ENCODE measurements at regions not wholly inside any gene's neighbourhood (a gene's known extent, or its start where the extent isn't known, plus 50 kb on each side); places are given as distances from the start of the nearest gene placed in this dataset.

DNA sequence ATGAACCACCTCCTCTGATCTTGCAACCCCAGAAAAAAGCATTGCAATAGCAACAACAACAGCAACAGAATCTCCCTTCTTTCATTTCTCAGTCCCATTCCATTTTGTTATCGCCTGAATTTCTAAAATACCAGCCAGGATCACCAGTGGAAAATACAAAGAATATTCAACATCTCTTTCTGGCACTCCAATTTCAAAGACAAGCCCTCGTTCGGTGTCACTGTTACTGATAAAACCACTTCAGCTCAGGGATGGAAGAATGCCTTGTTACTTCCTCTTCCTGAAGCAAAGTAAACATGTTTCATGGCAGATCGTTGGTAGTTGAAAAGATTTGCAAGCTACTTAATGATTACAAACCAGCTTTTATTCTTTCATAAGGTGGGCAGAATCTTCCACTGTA lies 94.0 kb upstream of the SPTLC3 start:
- no peaks in the 10 kb centered on the region for H3K27me3 Mint-ChIP-seq (ENCODE audit: low read depth)
- peaks cover 23% of the 10 kb centered on the region for H3K4me1 Mint-ChIP-seq
- TF ChIP-seq, protein P1, sequence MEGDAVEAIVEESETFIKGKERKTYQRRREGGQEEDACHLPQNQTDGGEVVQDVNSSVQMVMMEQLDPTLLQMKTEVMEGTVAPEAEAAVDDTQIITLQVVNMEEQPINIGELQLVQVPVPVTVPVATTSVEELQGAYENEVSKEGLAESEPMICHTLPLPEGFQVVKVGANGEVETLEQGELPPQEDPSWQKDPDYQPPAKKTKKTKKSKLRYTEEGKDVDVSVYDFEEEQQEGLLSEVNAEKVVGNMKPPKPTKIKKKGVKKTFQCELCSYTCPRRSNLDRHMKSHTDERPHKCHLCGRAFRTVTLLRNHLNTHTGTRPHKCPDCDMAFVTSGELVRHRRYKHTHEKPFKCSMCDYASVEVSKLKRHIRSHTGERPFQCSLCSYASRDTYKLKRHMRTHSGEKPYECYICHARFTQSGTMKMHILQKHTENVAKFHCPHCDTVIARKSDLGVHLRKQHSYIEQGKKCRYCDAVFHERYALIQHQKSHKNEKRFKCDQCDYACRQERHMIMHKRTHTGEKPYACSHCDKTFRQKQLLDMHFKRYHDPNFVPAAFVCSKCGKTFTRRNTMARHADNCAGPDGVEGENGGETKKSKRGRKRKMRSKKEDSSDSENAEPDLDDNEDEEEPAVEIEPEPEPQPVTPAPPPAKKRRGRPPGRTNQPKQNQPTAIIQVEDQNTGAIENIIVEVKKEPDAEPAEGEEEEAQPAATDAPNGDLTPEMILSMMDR (conservative IDR thresholded peaks at IDR 0.05), result no peak
- H3K27ac Mint-ChIP-seq (ENCODE audit: unreplicated experiment), result no peak overlapping the region
- H3K36me3 Mint-ChIP-seq (ENCODE audit: low read depth), result peaks cover 2% of the 10 kb centered on the region
- no peak overlapping the region for H3K4me3 Mint-ChIP-seq
- H3K9me3 Mint-ChIP-seq, result peaks cover 5% of the 10 kb centered on the region
- no peak for DNase-seq (ENCODE audit: low read depth, low spot score)

DNA sequence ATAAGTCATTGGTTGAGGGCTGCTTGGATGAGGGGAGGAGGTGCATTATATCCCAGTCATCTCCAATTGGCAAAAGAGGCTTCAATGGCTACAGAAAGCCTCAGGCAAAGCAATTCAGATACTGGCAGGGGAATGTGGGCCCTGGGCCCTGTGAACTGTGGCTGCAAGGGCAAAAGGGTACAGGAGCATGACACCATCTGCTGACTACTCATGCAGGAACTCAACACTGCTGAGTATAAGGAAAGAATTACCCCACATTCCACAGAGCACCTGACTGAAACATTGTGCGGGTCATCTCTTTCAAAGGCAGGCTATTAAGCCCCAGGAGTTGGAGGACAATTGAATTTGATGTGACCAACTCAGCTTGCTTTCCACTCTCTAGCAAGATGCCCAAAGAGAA lies 92.1 kb upstream of the SPTLC3 start:
- no peak overlapping the region for H3K4me3 Mint-ChIP-seq
- peak overlapping the region; percentile 44 for H3K27ac Mint-ChIP-seq (ENCODE audit: unreplicated experiment)
- peaks cover 23% of the 10 kb centered on the region for H3K4me1 Mint-ChIP-seq
- peaks cover 2% of the 10 kb centered on the region for H3K36me3 Mint-ChIP-seq (ENCODE audit: low read depth)
- TF ChIP-seq, protein P1 (conservative IDR thresholded peaks at IDR 0.05), result no peak
- DNase-seq (ENCODE audit: low read depth, low spot score), result no peak
- H3K9me3 Mint-ChIP-seq, result peaks cover 5% of the 10 kb centered on the region
- H3K27me3 Mint-ChIP-seq (ENCODE audit: low read depth), result no peaks in the 10 kb centered on the region

DNA sequence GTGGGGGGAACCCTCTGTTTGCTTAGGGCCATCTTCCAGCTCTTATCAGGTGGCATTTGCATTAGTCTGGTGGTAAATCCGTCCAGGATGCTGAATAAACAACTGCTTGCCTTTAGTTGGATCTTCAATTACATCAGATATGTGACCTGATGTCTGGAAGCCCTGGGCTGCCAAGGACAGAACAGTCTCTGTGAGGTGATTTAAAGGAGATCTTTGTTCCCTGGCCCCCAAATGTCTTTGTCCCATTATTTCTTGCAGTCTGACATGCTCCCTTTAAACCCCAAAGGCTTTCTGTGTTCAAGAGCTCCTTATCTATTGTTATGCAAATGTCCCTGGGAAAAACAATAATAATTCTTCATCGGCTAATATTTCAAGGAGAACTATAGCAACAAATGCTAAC lies 84.6 kb upstream of the SPTLC3 start:
- H3K4me1 Mint-ChIP-seq, result peaks cover 28% of the 10 kb centered on the region
- DNase-seq (ENCODE audit: low read depth, low spot score), result no peak
- TF ChIP-seq, protein P1 (conservative IDR thresholded peaks at IDR 0.05), result no peak
- no peak overlapping the region for H3K4me3 Mint-ChIP-seq
- H3K36me3 Mint-ChIP-seq (ENCODE audit: low read depth), result no peaks in the 10 kb centered on the region
- H3K9me3 Mint-ChIP-seq, result peaks cover 3% of the 10 kb centered on the region
- H3K27ac Mint-ChIP-seq (ENCODE audit: unreplicated experiment), result no peak overlapping the region
- no peaks in the 10 kb centered on the region for H3K27me3 Mint-ChIP-seq (ENCODE audit: low read depth)

DNA sequence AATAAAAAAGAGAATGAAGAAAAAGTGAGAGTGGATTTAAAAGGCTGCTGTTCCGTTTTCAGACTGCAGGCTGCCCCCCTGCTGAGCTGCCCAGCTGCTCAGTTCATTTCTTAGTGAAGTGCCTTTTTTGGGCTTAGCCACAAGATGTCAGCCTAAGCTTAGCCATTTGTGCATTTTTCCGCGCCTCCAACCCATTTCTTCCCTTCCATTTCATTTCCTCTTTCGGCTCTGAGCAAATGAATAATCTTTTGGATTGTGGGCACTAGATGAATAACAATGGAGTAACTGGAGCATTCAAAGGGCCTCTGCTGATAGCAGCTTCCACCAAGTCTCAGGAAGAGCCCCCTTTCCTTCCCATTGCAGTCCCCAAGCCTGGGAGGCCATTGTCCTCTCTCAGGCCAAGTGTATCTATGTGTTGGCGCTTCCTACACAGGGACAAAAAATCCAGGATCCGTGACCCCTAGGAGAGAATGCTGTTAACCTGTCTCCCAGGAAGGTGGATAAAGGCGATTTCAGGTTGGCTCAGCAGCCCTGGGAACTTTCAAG lies 83.5 kb upstream of the SPTLC3 start:
- TF ChIP-seq, protein P1 (conservative IDR thresholded peaks at IDR 0.05), result peak; percentile 98
- peak overlapping the region; percentile 6 for H3K4me3 Mint-ChIP-seq
- peaks cover 28% of the 10 kb centered on the region for H3K4me1 Mint-ChIP-seq
- H3K27ac Mint-ChIP-seq (ENCODE audit: unreplicated experiment), result no peak overlapping the region
- peak; percentile 56 for DNase-seq (ENCODE audit: low read depth, low spot score)
- peaks cover 3% of the 10 kb centered on the region for H3K9me3 Mint-ChIP-seq
- H3K27me3 Mint-ChIP-seq (ENCODE audit: low read depth), result no peaks in the 10 kb centered on the region
- no peaks in the 10 kb centered on the region for H3K36me3 Mint-ChIP-seq (ENCODE audit: low read depth)

DNA sequence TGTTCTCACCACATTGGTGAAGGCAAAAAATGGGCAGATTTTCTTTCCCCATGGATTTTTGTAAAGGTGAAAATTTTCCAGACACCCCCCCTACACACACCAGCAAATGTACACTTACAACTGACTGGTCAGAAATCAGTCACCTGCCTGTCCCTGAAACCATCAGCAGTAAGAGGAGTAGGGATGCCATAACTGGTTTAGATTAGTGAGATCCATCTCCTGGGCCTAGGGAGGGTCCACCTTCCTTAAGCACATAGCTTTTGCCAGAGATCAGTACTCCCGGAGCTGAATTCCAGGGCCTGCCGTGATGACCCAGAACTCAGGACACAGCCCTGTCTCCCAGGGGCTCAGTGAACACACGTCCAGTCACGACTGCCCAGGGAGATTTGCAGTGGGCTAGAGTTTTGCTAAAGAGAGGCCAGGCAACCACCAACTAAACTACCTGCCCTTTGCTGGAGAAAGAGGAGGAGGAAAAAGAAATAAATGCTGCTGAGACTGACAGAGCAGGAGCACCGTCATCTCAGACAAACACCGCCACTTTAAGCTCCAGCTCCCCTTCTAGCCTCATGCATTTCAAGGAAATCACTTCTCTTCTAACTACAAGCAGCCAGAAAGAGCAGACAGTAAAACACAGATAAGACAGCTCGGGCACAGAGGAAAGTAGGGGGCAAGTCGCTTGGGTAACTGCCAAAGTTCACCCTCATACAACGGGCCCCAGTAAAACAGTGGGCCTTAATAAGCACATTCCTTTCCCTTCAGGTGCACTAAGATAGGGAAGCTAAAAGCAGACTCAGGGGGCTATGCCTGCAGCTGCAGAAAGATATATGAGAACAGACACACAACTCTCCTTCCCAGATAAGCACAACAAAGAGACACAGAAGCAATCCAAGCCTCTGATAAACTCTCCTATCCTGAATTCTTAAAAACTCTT lies 82.6 kb upstream of the SPTLC3 start:
- no peaks in the 10 kb centered on the region for H3K36me3 Mint-ChIP-seq (ENCODE audit: low read depth)
- H3K9me3 Mint-ChIP-seq, result peaks cover 3% of the 10 kb centered on the region
- no peaks in the 10 kb centered on the region for H3K27me3 Mint-ChIP-seq (ENCODE audit: low read depth)
- no peak overlapping the region for H3K27ac Mint-ChIP-seq (ENCODE audit: unreplicated experiment)
- H3K4me3 Mint-ChIP-seq, result no peak overlapping the region
- TF ChIP-seq, protein P1 (conservative IDR thresholded peaks at IDR 0.05), result no peak
- H3K4me1 Mint-ChIP-seq, result peaks cover 28% of the 10 kb centered on the region
- no peak for DNase-seq (ENCODE audit: low read depth, low spot score)

Data from neural crest cell (in vitro differentiated cells).